ENCODE measurements at regions not wholly inside any gene's neighbourhood (a gene's known extent, or its start where the extent isn't known, plus 50 kb on each side); places are given as distances from the start of the nearest gene placed in this dataset.

DNA sequence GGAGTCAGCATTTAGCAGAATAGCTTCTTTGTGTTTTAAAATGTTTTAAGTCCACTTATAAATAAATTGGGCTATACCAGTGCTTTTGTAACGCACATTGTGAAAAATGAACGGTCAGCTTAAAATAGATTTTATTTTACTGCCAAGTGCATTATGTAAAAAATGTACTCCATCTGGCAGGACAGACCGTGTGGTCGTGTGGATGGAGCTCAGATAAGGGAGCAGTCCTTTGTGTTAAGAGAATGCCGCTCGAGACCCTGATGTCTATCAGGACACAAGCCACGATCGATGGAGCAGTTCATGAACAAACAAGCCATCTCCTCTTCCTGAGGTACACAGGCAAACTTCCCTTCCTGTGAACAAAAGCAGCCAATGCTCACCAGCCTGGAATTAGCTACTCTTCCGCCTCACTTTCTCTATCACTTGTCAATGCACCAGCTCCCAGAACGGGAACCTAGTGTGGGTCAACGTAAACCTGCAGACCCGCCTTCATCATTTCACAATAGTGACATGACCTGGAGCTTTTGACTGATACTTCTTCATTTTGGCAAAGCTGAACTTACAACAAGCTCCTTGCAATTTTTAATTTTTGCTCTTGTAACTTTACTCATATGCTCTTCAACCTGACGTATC is 243.5 kb downstream of the TGFB2 start:
- no peak overlapping the region for H3K4me3 ChIP-seq (ENCODE audit: low read length)
- TF ChIP-seq, protein P1, sequence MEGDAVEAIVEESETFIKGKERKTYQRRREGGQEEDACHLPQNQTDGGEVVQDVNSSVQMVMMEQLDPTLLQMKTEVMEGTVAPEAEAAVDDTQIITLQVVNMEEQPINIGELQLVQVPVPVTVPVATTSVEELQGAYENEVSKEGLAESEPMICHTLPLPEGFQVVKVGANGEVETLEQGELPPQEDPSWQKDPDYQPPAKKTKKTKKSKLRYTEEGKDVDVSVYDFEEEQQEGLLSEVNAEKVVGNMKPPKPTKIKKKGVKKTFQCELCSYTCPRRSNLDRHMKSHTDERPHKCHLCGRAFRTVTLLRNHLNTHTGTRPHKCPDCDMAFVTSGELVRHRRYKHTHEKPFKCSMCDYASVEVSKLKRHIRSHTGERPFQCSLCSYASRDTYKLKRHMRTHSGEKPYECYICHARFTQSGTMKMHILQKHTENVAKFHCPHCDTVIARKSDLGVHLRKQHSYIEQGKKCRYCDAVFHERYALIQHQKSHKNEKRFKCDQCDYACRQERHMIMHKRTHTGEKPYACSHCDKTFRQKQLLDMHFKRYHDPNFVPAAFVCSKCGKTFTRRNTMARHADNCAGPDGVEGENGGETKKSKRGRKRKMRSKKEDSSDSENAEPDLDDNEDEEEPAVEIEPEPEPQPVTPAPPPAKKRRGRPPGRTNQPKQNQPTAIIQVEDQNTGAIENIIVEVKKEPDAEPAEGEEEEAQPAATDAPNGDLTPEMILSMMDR (conservative IDR thresholded peaks at IDR 0.05; ENCODE audit: low read depth, low read length) = no peak
- DNase-seq (ENCODE audit: low read depth) = no peak

DNA sequence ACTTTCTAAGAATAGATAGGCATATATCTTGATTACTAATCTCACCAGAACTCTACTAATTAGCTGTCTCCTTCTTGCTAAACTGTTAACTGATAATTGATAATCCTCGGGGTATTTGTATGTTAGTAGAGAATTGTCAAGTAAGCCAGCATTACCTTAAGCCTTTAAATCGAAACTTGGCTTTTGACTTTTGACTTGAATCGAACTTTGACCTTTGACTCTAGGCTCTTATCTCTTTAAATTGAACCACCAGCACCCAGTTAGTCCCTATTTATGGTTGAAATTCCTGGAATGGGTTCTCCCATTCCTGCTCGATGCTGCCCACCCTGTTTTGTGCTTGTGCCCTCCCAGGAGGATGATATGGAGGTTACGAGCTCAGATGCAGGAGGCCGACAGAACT is 244.4 kb downstream of the TGFB2 start:
- DNase-seq (ENCODE audit: low read depth) = no peak
- TF ChIP-seq, protein P1 (conservative IDR thresholded peaks at IDR 0.05; ENCODE audit: low read depth, low read length) = no peak
- no peak overlapping the region for H3K4me3 ChIP-seq (ENCODE audit: low read length)

DNA sequence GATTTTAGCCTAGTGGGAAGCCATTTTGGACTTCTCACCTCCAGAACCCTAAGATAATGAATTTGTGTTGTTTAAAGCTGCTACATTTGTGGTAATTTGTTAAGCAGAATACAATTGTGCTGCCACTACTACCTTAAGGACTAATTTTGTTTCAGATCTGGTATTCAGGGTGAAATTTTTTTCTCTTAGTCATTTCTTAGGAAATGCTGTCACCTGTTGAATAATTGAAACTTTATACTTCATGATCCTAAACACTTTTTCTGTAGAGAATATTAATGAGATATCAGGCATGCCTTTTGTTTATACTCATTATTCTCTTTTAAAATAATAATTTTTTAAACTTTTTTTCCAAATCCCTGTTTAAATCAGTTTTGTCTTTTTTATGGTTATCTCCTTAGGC is 246.8 kb downstream of the TGFB2 start:
- H3K4me3 ChIP-seq (ENCODE audit: low read length) = no peak overlapping the region
- no peak for DNase-seq (ENCODE audit: low read depth)
- TF ChIP-seq, protein P1 (conservative IDR thresholded peaks at IDR 0.05; ENCODE audit: low read depth, low read length) = no peak

DNA sequence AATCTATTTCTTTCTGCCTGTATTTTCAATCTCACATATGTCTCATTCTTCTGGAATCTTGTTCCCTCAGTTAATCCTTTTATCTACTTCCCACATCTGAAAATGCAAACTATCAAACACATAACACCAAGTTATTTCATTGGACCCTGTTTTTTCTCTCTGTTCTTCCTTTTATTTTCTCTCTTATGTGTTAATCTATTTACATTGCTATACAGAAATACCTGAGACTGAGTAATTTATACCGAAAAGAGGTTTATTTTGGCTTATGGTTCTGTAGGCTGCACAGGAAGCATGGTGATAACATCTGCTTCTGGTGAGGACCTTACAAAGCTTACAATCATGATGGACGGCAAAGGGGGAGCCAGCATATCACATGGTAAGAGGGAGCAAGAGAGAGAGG is 247.6 kb downstream of the TGFB2 start:
- TF ChIP-seq, protein P1 (conservative IDR thresholded peaks at IDR 0.05; ENCODE audit: low read depth, low read length) = no peak
- DNase-seq (ENCODE audit: low read depth) = peak; percentile 79
- H3K4me3 ChIP-seq (ENCODE audit: low read length) = no peak overlapping the region

DNA sequence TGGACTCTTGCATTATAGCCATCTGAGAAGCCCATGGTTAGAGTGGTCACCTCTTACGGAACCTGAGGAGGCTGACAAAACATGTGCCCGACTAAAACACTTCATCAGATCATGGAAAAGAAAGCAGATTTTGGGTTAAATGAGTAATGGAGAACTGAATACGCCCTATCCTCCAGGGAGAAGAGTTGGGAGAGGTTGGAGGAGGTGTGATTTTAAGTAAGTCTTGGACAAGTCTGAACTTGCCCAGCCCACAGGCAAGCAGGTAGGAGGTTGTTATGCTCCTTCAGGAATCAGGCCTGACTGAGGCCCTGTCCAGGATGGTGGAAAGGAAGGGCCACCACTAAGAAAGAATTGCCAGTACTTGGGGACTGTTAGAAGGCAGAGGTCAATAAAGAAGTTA is 255.8 kb downstream of the TGFB2 start:
- H3K4me3 ChIP-seq (ENCODE audit: low read length) = no peak overlapping the region
- DNase-seq (ENCODE audit: low read depth) = no peak
- TF ChIP-seq, protein P1 (conservative IDR thresholded peaks at IDR 0.05; ENCODE audit: low read depth, low read length) = no peak

DNA sequence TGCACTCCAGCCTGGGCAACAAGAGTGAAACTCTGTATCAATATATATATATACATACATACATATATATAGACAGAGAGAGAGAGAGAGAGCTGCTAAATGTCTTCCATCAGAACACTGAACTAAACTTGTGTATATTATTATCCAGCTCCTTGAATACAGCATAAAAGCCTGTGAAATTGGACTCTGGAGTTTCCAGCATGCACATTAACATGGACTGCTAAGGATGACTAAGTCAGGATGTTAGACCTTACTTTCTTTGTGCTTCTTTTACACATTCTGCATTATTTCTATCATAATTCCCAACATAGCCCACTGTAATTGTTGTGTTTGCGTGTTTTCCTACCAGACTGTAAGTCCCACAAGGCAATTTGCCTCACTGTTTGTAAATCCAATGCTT is 259.1 kb downstream of the TGFB2 start:
- TF ChIP-seq, protein P1 (conservative IDR thresholded peaks at IDR 0.05; ENCODE audit: low read depth, low read length) = no peak
- DNase-seq (ENCODE audit: low read depth) = no peak
- no peak overlapping the region for H3K4me3 ChIP-seq (ENCODE audit: low read length)

DNA sequence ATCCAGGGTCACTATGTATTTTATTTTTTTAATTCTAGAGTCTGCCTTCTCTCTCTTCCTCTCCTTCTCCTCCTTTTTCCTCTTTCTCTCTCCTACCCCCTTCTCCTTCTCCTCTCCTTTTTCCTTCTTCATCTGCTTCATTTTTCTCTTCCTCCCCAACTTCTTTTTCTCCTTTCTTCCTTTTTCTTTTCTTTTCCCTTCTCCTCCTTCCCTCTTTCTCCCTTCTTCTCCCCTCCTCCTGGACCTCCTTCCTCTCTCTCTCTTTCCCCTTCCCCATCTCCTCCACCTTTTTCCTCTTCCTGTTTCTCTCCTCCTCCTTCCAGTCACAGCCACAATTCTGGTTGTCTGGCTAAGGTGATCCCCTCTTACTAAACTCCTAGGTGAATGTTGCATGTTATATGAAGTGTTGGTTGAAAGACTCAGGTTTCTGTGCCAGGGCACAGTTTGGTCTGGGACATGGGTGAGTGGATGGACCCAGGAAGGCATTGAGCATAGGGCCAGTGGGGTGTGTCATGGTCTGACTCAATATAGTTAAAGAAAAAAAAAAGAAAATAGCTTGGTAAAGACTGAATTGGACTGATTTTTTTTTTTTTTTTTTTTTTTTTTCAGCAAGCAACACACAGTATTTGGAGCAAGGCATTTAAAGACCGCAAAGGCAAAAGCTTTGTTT is 266.9 kb downstream of the TGFB2 start:
- no peak overlapping the region for H3K4me3 ChIP-seq (ENCODE audit: low read length)
- TF ChIP-seq, protein P1 (conservative IDR thresholded peaks at IDR 0.05; ENCODE audit: low read depth, low read length) = no peak
- DNase-seq (ENCODE audit: low read depth) = no peak
